NCI-H1417 treated with DMSO at 0.1 percent for 48 hours (cell line): ENCODE measurements at regions not wholly inside any gene's neighbourhood (a gene's known extent, or its start where the extent isn't known, plus 50 kb on each side); places are given as distances from the start of the nearest gene placed in this dataset.
"Not testable (repeated sequence)": the region's sequence is repeated elsewhere in the genome, so short reads cannot be mapped to it uniquely, and the experiment has no call there.

Source experiments
- DNase-seq: peaks from one replicate; lab custom pipeline; 2025; lab: John Stamatoyannopoulos, UW

DNA sequence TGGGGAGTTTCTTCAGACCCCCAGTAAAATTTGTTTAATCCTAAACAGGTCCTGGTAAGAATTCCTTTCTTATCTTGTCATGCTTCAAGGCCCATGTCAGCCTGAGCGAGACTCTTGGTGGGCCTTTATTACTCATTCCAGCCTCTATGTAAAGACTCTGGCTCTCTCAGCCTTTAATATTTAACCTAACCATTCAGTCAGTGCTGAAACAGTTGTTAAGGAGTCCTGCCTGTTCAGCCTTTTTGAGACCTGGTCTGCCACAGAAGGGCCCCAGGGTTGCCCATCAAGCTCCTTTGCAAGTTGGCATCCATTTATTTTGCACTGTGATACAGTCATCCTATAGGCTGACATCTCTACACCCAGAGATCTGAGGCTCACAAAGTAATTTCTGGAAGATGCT is 107.7 kb upstream of the VANGL1 start:
- DNase-seq, result no peak

GRCh38 chr1:115531631-115532264 is 110.0 kb upstream of the VANGL1 start:
- no peak for DNase-seq

- no peak for DNase-seq
Observed at GRCh38 chr1:115530407-115530806, 111.4 kb upstream of the VANGL1 start.

DNA sequence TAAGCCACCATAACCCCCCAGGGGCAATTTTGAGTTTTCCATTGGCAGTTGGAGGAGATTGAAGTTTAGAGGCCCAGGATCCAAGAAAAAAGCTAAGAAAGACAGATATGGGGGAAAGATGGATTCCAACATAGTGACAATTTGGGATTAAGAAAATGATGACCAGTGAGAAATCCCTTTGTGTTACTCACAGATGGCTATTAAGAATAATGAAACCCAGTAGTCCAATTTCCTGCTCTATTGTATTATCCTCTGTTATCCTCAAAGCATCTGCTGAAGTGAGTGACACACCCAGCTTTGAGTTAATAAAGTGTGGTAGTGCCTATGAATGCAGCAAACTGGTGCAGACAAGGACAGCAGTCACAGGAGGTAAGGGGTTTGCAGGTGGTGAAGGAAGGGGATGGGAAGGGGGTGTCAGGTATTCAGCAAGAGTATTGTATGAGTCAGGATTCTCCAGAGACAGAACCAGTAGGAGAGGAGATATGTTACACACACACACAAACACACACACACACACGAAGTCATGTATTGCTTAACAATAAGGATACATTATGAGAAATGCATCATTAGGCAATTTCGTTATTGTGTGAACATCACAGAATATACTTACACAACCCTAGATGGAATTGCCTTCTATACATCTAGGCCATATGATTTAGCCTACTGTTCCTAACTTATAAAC is 112.4 kb upstream of the VANGL1 start:
- DNase-seq, result no peak

DNA sequence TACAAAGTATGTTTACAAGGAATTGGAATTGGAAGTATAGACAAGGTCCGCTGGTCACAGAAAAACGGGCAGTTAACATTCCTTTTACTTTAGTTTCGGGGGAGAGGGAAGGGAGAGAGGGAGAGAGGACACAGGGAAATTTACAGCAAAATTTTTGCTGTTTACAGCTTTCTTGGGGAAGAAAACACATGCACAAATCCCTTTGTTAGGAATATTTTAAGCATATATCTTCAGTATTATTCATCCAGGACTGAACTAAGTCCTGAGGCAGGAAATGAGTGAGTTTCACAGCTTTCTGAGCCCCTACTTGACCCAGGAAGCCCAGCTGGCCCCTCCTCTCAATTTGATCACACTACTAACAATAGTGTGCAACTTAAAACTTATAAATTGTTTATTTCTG is 113.4 kb upstream of the VANGL1 start:
- DNase-seq, result not testable (repeated sequence)

DNA sequence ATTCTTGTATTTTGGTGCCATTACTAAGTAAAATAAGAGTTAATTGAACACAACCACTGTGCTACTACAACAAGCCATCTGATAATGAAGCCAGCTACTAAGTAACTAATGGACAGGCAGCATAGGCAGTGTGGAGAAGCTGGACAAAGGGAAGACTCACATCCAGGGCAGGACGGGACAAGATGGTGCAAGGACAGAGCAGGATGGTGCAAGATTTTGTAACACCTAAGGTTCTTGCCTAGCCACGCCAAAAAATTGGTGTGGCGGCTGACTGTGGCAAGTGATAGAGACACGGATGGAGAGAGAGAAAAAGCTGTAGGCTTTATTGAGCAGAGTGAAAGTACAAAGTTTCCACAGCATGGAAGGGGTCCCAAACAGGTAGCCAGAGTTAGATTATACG is 114.0 kb upstream of the VANGL1 start:
- DNase-seq, result no peak

- DNase-seq, result no peak
Observed at GRCh38 chr1:115526900-115527299, 114.9 kb upstream of the VANGL1 start.

DNA sequence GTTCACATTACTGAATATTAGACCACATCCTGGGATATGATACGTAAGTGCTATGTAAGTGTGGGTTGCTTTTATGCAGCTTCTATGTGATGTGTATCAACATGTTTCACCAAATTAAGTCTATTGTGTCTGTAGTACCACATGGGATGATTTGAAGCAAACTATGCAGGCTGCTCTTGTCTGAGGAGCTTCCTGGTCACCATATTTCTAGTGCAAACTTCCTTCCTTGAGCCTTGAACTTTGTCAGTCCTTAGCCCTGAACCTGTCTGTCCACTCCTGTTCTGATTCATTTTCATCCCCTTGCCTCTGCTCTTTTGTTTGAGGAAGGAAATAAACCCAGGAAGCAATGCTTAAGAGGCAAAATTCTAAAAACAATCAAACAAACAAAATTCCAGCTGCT is 117.5 kb upstream of the VANGL1 start:
- no peak for DNase-seq

DNA sequence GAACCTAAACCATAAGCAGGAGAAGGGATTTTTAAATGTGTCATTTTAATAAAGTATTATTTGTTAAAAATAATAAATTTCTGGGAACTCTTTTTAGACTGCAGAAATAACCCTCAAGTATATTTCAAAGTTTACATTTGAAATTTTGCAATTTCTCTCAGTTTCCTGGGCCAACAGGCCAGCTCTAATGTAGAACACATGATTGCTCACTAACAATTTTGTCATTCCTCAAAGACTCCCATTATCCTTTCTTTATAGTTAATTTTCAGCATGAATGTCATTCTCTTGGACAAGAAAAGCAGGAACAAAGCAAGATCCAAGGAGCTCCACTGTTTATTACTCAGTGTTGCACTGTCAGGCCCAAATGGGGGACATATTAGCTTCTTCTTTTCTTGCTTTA is 119.4 kb upstream of the VANGL1 start:
- DNase-seq, result no peak

GRCh38 chr1:115515270-115515669 is 126.5 kb upstream of the VANGL1 start:
- DNase-seq, result no peak

DNA sequence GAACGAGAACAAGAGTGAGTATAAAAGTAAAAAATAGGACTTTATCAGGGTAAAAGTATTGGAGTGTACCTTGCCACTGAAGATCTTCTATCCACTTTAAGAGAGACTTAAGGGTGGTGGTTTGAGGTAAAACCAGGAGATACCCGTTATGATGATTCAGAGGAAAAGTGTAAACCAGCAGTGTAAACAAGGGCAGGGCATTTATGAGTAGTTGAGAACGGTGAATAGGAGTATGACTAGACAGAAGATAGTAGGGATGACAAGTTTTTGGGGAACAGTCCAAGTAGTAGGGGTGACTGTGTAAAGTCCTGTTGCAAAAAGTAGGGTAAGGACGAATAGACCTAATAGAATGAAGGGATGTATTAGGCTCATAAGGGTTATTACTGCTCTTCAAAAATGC is 131.5 kb upstream of the VANGL1 start:
- DNase-seq, result not testable (repeated sequence)

- no peak for DNase-seq
Observed at GRCh38 chr1:115507901-115508300, 133.9 kb upstream of the VANGL1 start.

GRCh38 chr1:115506924-115507589 is 134.7 kb upstream of the VANGL1 start:
- DNase-seq, result no peak

DNA sequence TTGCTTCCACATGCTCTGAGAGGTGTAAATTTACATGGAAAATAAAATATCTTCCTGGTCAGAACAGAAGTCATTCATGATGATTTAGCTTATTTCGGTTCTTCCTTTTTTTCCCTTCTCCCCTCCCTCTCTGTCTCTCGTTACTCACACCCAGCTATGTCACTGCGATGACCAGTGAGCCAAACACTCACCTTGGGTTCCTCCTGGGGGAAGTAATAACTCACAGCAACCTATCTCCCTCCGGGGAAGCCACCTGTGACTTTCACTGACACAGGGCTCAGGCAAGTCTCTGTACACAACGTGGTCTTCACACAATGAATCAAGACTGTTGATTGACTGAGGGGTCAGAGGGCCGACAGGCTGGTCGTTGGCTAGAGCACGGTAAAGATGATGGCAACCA is 135.3 kb upstream of the VANGL1 start:
- DNase-seq, result no peak

DNA sequence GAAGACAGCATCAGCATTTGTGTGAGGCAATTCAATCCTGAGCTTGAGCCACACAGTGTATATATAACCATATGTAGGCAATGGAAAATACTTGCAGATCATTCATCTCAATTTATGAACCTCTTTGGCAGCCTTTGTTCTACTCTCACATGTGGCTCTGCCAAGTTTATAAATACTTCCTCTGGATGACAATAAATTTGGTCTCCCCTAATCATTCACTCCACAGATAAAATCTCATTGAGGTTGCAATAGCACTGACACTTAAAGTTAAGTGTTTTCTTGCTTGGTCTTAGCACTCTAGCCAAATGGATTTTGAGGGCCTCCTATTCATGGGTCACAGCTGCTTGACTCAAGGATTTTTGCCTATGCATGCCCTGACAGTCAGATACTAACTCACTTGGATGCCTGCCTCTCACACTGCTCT is 136.6 kb upstream of the VANGL1 start:
- no peak for DNase-seq

GRCh38 chr1:115502183-115502582 is 139.6 kb upstream of the VANGL1 start:
- DNase-seq, result not testable (repeated sequence)

- DNase-seq, result no peak
Observed at GRCh38 chr1:115501476-115501875, 140.3 kb upstream of the VANGL1 start.

DNA sequence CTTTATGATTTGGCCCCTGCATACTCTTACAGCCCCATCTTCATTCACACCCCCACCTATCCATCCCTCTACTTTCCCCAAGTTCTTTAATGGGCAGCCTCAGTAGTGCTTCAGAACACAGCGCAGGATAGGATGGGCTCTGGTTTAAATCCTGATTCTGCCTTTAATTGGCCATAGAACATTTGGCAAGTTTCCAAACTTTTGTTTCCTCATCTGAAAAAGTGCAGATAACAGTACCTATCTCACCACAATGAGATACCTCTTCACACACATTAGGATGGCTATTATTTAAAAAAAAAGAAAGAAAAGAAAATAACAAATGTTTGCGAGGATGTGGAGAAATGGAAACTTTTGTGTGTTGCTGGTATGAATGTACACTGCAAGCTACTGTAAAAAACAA is 142.5 kb upstream of the VANGL1 start:
- DNase-seq, result no peak

- no peak for DNase-seq
Observed at GRCh38 chr1:115496904-115497527, 144.8 kb upstream of the VANGL1 start.

DNA sequence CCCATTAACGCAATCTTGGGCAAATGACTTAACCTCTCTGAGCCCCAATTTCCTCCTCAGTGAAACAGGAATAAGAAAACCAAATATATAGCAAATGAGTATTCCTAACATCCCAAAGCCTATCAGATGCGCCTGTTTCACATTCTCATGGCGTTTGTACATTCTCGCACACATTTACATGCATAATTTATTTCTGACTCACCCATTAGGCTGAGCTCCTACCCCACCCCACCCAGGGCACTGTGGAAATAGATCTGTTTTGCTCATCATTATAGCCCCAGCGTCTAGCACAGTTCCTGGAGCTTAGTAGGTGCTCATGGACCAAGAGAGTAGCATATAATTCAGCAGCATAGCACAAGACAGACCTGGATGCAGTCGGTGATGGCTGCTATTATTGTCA is 146.1 kb upstream of the VANGL1 start:
- DNase-seq, result no peak

GRCh38 chr1:115495111-115495510 is 146.7 kb upstream of the VANGL1 start:
- DNase-seq, result no peak

GRCh38 chr1:115493834-115494233 is 147.9 kb upstream of the VANGL1 start:
- DNase-seq, result no peak

- DNase-seq, result no peak
Observed at GRCh38 chr1:115492880-115493279, 148.9 kb upstream of the VANGL1 start.
